Left ventricle myocardium inferior (tissue), 1 donor: ENCODE measurements at regions not wholly inside any gene's neighbourhood (a gene's known extent, or its start where the extent isn't known, plus 50 kb on each side); places are given as distances from the start of the nearest gene placed in this dataset.

Experiments
- DNase-seq: peaks from one replicate; pipeline ENCODE4 v3.0.0-alpha.2; 2020
- H3K27ac ChIP-seq: fragments of 200-600 bp; replicated peaks from 2 replicates; pipeline ENCODE4 v1.8.0; 2021
- H3K27me3 ChIP-seq: fragments of 200-600 bp; 2 replicates; pipeline ENCODE4 v1.8.0; 2021; ENCODE audit warnings: low read depth
- H3K36me3 ChIP-seq: fragments of 200-600 bp; 2 replicates; pipeline ENCODE4 v1.8.0; 2021
- H3K4me1 ChIP-seq: fragments of 200-600 bp; 2 replicates; pipeline ENCODE4 v1.8.0; 2021
- H3K4me3 ChIP-seq: fragments of 200-600 bp; 2 replicates; pipeline ENCODE4 v1.8.0; 2021; ENCODE audit warnings: mild to moderate bottlenecking, moderate library complexity
- H3K9me3 ChIP-seq: fragments of 200-600 bp; replicated peaks from 2 replicates; pipeline ENCODE4 v1.8.0; 2021
- CTCF ChIP-seq: fragments of 200-600 bp; IDR thresholded peaks from 2 replicates; pipeline ENCODE4 v1.8.0; 2021; ENCODE audit warnings: antibody characterized with exemption, mild to moderate bottlenecking, borderline replicate concordance
- intact Hi-C: fragments of 100-400 bp; cut with micrococcal nuclease; formaldehyde crosslinking; loops from one replicate; pipeline ENCODE4 v1.11.0; 2022
- donor health status: DM: no; HTN: yes; CAD: no; lungs with severe emphysema.

DNA sequence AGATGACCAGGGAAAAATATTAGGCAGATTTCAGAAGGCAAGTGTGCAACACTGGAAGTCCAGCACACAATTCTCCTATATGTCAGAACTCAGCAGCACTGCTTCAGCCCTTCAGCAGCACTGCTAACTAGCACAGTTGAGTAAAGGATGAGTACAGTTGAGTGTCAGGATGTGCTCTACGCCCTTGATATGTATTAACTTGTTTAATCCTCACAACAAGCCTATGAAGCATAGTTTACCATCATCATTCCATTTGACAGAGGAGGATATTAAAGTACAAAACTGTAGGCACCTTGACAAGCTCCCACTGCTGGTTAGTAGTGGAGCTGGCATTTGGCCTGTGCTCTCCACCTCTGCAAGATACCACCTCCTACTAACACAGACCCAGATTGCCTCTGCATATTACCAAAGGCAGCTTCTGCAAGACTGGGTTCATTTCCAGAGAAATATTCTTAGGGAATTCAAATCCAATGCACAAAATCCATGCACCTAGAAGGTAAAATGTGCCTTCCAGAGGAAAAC is 230.8 kb downstream of the ANAPC1 start:
- intact Hi-C loops = no loop called here
- H3K27me3 ChIP-seq = no peaks in the 10 kb centered on the region
- no peaks in the 10 kb centered on the region for H3K4me1 ChIP-seq
- TF ChIP-seq CTCF = no peak
- H3K9me3 ChIP-seq = peaks cover 27% of the 10 kb centered on the region
- no peak overlapping the region for H3K4me3 ChIP-seq
- DNase-seq = no peak
- H3K36me3 ChIP-seq = no peaks in the 10 kb centered on the region
- no peak overlapping the region for H3K27ac ChIP-seq

DNA sequence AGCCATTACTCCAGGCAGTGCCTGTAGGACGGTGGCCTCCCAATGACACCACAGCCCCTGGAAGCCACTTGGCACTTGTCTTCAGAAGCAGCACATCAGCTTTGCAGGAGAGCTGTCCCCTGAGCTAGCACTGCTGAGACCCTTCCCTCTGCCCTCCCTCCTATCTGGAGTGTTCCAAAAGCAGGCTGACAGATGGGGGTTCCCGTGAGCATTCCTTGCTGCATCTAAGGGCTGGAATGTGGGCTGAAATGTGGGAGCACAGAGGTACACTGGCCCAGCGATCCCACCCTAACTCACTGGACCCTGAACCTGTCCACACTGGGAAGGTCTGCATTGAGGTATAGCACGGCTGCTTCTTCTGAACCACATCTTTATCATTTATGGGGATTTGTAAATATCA is 230.1 kb downstream of the ANAPC1 start:
- Histone ChIP-seq H3K27me3 (no peaks in the 10 kb centered on the region), H3K4me1 (no peaks in the 10 kb centered on the region), H3K9me3 (peaks cover 20% of the 10 kb centered on the region), H3K4me3 (no peak overlapping the region), H3K36me3 (no peaks in the 10 kb centered on the region), H3K27ac (no peak overlapping the region)
- no peak for DNase-seq
- intact Hi-C loops = no loop called here
- no peak for TF ChIP-seq CTCF

- H3K27ac ChIP-seq = no peak overlapping the region
- TF ChIP-seq CTCF = no peak
- no peaks in the 10 kb centered on the region for H3K27me3 ChIP-seq
- intact Hi-C loops = no loop called here
- no peaks in the 10 kb centered on the region for H3K36me3 ChIP-seq
- H3K4me1 ChIP-seq = peaks cover 6% of the 10 kb centered on the region
- no peak overlapping the region for H3K4me3 ChIP-seq
- no peak for DNase-seq
- H3K9me3 ChIP-seq = peaks cover 17% of the 10 kb centered on the region
Observed at GRCh38 chr2:111654829-111655228, 229.2 kb downstream of the ANAPC1 start.

GRCh38 chr2:111656436-111656835 is 227.6 kb downstream of the ANAPC1 start:
- Histone ChIP-seq H3K36me3 (no peaks in the 10 kb centered on the region), H3K27ac (no peak overlapping the region), H3K4me1 (peaks cover 8% of the 10 kb centered on the region), H3K9me3 (peaks cover 4% of the 10 kb centered on the region), H3K4me3 (no peak overlapping the region), H3K27me3 (no peaks in the 10 kb centered on the region)
- no peak for DNase-seq
- TF ChIP-seq CTCF = no peak
- intact Hi-C loops = no loop called here

- intact Hi-C loops = no loop called here
Observed at GRCh38 chr2:111656894-111657293, 227.1 kb downstream of the ANAPC1 start.

More at GRCh38 chr2:111656894-111657293, 227.1 kb downstream of the ANAPC1 start:
- no peaks in the 10 kb centered on the region for H3K36me3 ChIP-seq
- no peaks in the 10 kb centered on the region for H3K9me3 ChIP-seq
- H3K27me3 ChIP-seq = no peaks in the 10 kb centered on the region
- peaks cover 8% of the 10 kb centered on the region for H3K4me1 ChIP-seq
- DNase-seq = no peak
- H3K4me3 ChIP-seq = no peak overlapping the region
- TF ChIP-seq CTCF = no peak
- H3K27ac ChIP-seq = no peak overlapping the region
